Right renal pelvis (tissue), 4 donors: ENCODE measurements at regions not wholly inside any gene's neighbourhood (a gene's known extent, or its start where the extent isn't known, plus 50 kb on each side); places are given as distances from the start of the nearest gene placed in this dataset.

Source experiments
- DNase-seq, 4 donors: peaks; one replicate each; pipeline ENCODE4 v3.0.0-alpha.2; 2013; ENCODE audit warnings: low read depth in 4 of 4, low spot score in 3 of 4, missing footprints in 1 of 4

- DNase-seq: no peak
Observed at GRCh38 chr1:58861506-58861905, 77.7 kb upstream of the JUN start.

GRCh38 chr1:58862728-58863385 lies 79.0 kb upstream of the JUN start:
- DNase-seq: no peak

- DNase-seq: no peak
Observed at GRCh38 chr1:58864654-58865053, 80.8 kb upstream of the JUN start.

DNA sequence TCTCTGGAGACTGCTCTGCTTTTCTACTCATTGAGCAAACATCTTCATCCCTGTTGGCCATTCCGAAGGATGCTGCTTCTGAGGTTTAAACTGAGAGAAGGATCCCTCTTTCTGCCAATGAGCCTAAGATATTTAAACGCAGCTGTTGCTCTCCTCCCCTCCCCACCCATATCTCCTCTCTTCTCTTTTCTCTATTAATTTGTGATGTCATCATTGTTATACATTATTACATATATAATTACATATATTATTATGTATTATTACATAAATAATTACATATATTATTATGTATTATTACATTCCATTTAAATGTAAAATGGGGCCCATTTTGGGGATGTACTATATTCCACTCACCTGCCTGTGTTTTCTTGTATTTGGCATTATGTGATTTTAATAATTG lies 82.7 kb upstream of the JUN start:
- DNase-seq: no peak

GRCh38 chr1:58869638-58870297 lies 85.9 kb upstream of the JUN start:
- DNase-seq: no peak

- no peak for DNase-seq
Observed at GRCh38 chr1:58870298-58870676, 86.4 kb upstream of the JUN start.

DNA sequence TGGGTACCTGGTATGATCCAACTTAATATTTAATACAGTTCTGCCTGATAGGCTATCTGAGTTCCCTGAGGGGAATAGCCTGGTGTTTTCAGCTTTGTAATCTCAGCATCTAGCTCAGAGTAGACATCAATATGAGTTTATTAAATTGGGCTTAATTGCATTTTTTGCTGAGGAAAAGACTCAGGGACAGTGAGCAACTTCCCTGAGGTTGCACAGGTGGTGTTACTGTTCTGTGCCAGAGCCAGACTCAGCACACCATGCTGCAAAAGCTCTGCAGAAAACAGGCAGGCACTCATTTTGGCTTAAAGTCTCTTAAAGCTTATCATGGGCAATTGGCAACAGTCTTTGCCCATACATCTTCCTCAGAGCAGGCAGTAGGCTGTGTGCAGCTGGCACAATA lies 90.5 kb upstream of the JUN start:
- DNase-seq: no peak

GRCh38 chr1:58874757-58875755 lies 91.2 kb upstream of the JUN start:
- no peak for DNase-seq

- DNase-seq: no peak
Observed at GRCh38 chr1:58879464-58879863, 95.6 kb upstream of the JUN start.

DNA sequence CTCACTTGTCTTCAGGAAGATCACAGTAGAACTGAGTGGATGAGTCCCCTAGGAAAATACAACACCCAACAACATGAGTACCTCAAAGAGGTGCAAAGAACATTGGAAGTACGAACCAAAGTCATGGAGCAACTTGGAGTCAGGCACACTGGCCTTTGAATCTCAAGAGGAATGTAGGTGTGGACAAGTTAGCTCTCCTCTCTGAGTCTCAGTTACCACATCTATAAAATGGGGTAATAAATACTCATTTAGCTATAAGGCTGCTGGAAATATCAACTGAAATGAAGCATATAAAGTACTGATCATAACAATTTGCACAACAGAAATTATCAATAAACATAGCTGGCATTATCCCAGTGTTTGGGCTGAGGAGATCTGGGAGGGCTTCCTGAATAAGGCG lies 96.7 kb upstream of the JUN start:
- no peak for DNase-seq

DNA sequence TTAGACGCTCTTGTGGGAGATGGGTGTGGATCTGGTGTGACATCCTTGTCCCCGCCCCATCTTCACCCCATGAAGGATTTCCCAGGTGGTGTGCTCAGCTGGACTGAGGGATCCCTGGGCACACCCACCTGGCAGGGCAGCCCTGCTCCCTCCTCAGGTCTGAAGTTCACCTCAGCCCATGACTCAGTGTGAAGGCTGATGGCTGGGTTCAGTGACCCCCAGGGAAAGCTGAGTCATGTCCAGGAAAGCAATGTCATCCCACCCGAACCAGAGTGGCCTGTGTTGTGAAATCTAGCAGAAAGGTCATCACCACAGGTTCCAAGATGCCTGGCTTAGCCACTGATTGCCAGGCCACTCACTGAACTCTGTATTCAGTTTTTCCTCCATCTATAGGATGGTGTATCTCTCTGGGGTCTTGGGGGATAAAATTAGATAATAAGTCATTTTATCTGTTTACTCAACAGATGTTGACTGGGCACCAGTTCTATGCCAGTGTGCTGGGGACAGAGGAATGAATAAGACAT lies 97.7 kb upstream of the JUN start:
- DNase-seq: no peak

DNA sequence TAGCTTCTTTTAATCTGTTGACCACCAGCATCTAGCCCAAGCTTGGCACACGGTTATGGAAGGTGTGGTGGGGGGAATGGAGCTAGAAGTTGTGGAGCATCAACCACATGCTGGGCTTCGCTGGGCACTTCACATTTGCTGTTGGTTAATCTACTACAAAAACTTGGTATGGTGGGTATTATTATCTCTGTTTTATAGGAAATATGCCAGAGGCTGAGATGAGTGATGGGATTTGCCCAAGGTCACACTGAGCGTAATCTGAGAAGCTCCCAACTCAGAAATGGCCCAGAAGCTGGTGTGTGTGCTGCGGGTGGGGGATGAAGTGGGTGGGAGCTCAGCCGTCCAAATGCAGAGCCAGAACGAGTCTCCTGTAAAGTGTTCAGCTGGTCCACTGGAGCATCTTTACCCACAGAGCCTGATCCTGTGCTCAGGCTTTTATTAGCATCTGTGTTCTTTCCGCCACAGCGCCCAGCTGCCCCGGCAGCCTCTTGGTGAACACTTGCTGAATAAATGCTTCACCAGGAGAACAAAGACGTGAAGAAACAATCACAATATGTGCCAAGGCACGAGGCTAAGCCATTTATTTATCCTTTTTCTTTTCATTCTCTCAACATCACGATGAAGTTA lies 98.6 kb upstream of the JUN start:
- no peak for DNase-seq

GRCh38 chr1:58883037-58883887 lies 99.4 kb upstream of the JUN start:
- no peak for DNase-seq

DNA sequence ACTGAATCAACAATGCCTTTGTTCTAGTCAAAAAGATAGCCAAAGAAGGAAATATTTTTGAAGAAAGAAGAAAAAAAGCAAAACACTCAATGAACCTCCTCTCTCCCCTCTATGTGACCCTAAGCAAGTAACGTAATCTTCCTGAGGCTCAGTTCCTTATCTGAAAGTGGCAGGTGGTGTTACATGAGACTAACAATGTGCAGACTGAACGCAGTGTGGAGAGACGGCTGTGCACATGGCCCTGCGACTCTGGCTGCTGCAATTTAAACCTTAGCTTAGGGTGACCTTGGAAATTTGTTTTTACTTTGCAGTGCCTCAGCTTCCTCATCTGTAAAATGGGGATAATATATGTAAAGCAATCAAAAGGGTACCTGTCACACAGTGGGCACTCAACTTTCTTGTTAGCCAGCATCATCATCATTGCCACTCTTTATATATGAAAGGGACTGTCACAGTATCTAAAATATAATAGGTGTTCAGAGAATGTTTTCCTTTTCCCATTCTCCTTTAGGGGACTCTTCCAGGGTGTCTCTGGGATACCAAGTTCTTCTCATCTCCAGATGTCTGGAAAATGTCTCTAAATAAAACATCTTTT lies 100.1 kb upstream of the JUN start:
- no peak for DNase-seq

DNA sequence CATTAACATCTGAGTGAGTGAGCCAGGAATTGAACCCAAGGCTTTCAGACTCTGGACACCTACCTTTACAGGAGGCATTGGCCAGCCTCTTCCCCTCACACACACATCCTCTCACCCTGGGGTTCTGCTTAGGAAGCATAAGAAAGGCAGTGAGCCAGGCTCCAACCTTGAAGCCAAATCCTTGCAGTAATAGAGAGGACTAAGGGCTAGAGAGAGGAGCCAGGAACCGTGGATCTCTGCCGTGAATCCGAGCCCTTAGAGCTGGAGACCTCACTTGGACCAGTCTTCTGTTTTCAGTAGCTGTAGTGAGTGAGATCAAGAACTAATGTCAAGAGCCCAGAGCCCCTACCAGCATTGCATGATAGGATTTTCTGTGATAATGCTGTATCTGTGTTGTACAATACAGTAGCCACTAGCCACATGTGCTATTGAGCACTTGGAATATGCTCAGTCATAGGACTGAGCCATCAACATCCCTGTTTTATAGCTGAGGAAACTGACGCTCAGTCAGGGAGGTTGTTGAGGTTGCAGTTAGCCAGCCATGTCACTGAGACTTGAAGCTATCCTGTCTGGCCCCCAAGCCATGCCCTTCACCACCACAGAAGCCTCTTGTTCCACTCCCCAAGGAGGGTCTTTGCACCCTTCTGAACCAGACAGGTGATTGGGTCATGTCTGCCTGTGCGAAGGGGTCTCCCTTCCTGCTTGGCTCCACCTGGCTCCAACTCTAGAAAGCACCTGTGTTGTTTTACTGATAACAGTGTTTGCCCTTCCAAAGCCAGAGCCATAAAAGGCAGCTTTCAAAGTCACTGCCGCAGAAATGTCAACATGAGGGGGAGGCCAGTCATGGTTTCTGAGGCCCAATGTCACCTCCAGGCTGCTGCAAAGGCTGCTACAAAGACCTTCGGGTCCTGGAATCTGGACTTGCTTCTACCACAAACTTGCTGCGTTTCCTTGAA lies 101.1 kb upstream of the JUN start:
- peak in 1 of 4 donors; percentile 48 for DNase-seq

GRCh38 chr1:58885998-58886397 lies 102.2 kb upstream of the JUN start:
- no peak for DNase-seq

- no peak for DNase-seq
Observed at GRCh38 chr1:58886611-58887010, 102.8 kb upstream of the JUN start.

DNA sequence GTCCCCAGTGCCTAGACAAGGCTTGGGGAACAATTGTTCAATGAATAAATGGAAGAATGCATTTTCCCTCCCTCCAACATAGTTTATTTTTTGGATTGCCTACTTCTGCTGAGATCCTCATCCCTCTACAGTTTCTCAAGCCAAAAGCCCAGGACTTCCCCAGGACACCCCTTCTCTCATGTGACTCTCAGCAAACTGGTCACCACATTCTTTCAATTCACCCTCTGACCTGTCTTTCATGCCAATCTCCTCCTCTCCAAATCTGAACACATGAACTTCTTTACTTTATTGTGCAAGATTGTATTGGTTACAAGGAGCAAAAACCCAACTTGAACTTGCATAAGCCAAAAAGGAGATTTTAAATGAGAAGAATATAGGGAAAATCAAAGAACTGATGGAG lies 103.2 kb upstream of the JUN start:
- DNase-seq: no peak
